H9 (cell line): ENCODE measurements at regions not wholly inside any gene's neighbourhood (a gene's known extent, or its start where the extent isn't known, plus 50 kb on each side); places are given as distances from the start of the nearest gene placed in this dataset.

Experiments used
- DNase-seq: peaks from one replicate; pipeline ENCODE4 v3.0.0-alpha.2; 2017
- H2AFZ ChIP-seq: one replicate; pipeline ENCODE4 v1.6.1; 2013; ENCODE audit warnings: mild to moderate bottlenecking, low read length, control low read depth, moderate library complexity
- H2AK5ac ChIP-seq: 2 replicates; pipeline ENCODE4 v1.6.1; 2013; ENCODE audit warnings: low read length, control low read depth, mixed read lengths; ENCODE audit not compliant: insufficient read length
- H2BK120ac ChIP-seq: one replicate; pipeline ENCODE4 v1.6.1; 2013; ENCODE audit warnings: low read depth, mild to moderate bottlenecking, low read length, control low read depth, inconsistent platforms; ENCODE audit not compliant: poor library complexity, severe bottlenecking
- H2BK12ac ChIP-seq: 2 replicates; pipeline ENCODE4 v1.6.1; 2013; ENCODE audit warnings: low read length, control low read depth, mixed read lengths, low read depth; ENCODE audit not compliant: insufficient read length
- H2BK15ac ChIP-seq: 2 replicates; pipeline ENCODE4 v1.6.1; 2013; ENCODE audit warnings: low read depth, low read length, control low read depth
- H2BK20ac ChIP-seq: one replicate; pipeline ENCODE4 v1.6.1; 2013; ENCODE audit warnings: low read depth, mild to moderate bottlenecking, low read length, control low read depth, inconsistent platforms; ENCODE audit not compliant: poor library complexity, severe bottlenecking
- H2BK5ac ChIP-seq: 2 replicates; pipeline ENCODE4 v1.6.1; 2013; ENCODE audit warnings: low read length, control low read depth, mixed read lengths; ENCODE audit not compliant: insufficient read length
- H3K14ac ChIP-seq: 2 replicates; pipeline ENCODE4 v1.6.1; 2013; ENCODE audit warnings: low read length, control low read depth; ENCODE audit not compliant: insufficient read depth
- H3K18ac ChIP-seq: 2 replicates; pipeline ENCODE4 v1.6.1; 2013; ENCODE audit warnings: low read depth, mild to moderate bottlenecking, mixed read lengths, low read length, control low read depth; ENCODE audit not compliant: insufficient read length
- H3K23ac ChIP-seq: 2 replicates; pipeline ENCODE4 v1.6.1; 2013; ENCODE audit warnings: low read length, control low read depth, mixed read lengths, low read depth; ENCODE audit not compliant: insufficient read length
- H3K23me2 ChIP-seq: 2 replicates; pipeline ENCODE4 v1.6.1; 2013; ENCODE audit warnings: low read depth, mild to moderate bottlenecking, mixed read lengths, low read length, control low read depth; ENCODE audit not compliant: insufficient read length, poor library complexity, severe bottlenecking
- H3K27ac ChIP-seq: 2 replicates; pipeline ENCODE4 v1.5.1; 2013; ENCODE audit warnings: low read length, control low read depth, mixed read lengths, low read depth; ENCODE audit not compliant: insufficient read length
- H3K27me3 ChIP-seq: 2 replicates; pipeline ENCODE4 v1.6.1; 2013; ENCODE audit warnings: low read length, control low read depth, inconsistent platforms; ENCODE audit not compliant: insufficient read depth
- H3K4ac ChIP-seq: 2 replicates; pipeline ENCODE4 v1.6.1; 2013; ENCODE audit warnings: low read depth, mild to moderate bottlenecking, control low read depth, inconsistent platforms, low read length, moderate library complexity
- H3K4me1 ChIP-seq: 2 replicates; pipeline ENCODE4 v1.6.1; 2013; ENCODE audit warnings: low read length, control low read depth, inconsistent platforms; ENCODE audit not compliant: insufficient read depth
- H3K4me2 ChIP-seq: 2 replicates; pipeline ENCODE4 v1.6.1; 2013; ENCODE audit warnings: low read length, control low read depth, mixed read lengths; ENCODE audit not compliant: insufficient read length, insufficient read depth
- H3K56ac ChIP-seq: 2 replicates; pipeline ENCODE4 v1.6.1; 2013; ENCODE audit warnings: low read depth, mild to moderate bottlenecking, mixed read lengths, low read length, control low read depth; ENCODE audit not compliant: insufficient read length
- H3K79me1 ChIP-seq: 2 replicates; pipeline ENCODE4 v1.6.1; 2013; ENCODE audit warnings: low read depth, mild to moderate bottlenecking, moderate library complexity, low read length, control low read depth, inconsistent platforms; ENCODE audit not compliant: insufficient read depth, poor library complexity, severe bottlenecking
- H3K79me2 ChIP-seq: 2 replicates; pipeline ENCODE4 v1.6.1; 2013; ENCODE audit warnings: low read length, control low read depth, inconsistent platforms; ENCODE audit not compliant: insufficient read depth
- H3K9ac ChIP-seq: 2 replicates; pipeline ENCODE4 v1.6.1; 2013; ENCODE audit warnings: low read length, control low read depth, mixed read lengths; ENCODE audit not compliant: insufficient read length; ENCODE audit errors: extremely low read depth
- H3K9me3 ChIP-seq: one replicate; pipeline ENCODE4 v1.6.1; 2013; ENCODE audit warnings: low read depth, low read length, inconsistent platforms; ENCODE audit not compliant: control insufficient read depth
- H3T11ph ChIP-seq: one replicate; pipeline ENCODE4 v1.6.1; 2013; ENCODE audit warnings: mild to moderate bottlenecking, low read length, control low read depth, inconsistent platforms
- H4K20me1 ChIP-seq: one replicate; pipeline ENCODE4 v1.6.1; 2013; ENCODE audit not compliant: control insufficient read depth, insufficient read length, insufficient read depth
- H4K5ac ChIP-seq: 2 replicates; pipeline ENCODE4 v1.6.1; 2013; ENCODE audit warnings: low read depth, mild to moderate bottlenecking, mixed read lengths, low read length, control low read depth; ENCODE audit not compliant: insufficient read length
- H4K8ac ChIP-seq: replicated peaks from 2 replicates; pipeline ENCODE4 v1.6.1; 2013; ENCODE audit warnings: low read length, control low read depth, mixed read lengths, low read depth; ENCODE audit not compliant: insufficient read length
- H4K91ac ChIP-seq: 2 replicates; pipeline ENCODE4 v1.6.1; 2013; ENCODE audit warnings: low read depth, mild to moderate bottlenecking, moderate library complexity, mixed read lengths, low read length, control low read depth; ENCODE audit not compliant: insufficient read length
- H3K27ac Mint-ChIP-seq, 3 experiments: 2 replicates in 2 of 3; 3 replicates in 1 of 3; pipeline ENCODE4 v1.8.0; 2020 to 2021; ENCODE audit warnings: mixed read lengths in 3 of 3, mild to moderate bottlenecking in 1 of 3, moderate library complexity in 1 of 3
- H3K27me3 Mint-ChIP-seq: 2 replicates; pipeline ENCODE4 v1.8.0; 2021; ENCODE audit warnings: low read depth, mild to moderate bottlenecking, moderate library complexity, mixed read lengths
- H3K36me3 Mint-ChIP-seq, 3 experiments: 2 replicates in 2 of 3; 3 replicates in 1 of 3; pipeline ENCODE4 v1.8.0; 2020 to 2021; ENCODE audit warnings: low read depth in 3 of 3, mixed read lengths in 3 of 3; ENCODE audit not compliant: insufficient read depth in 1 of 3
- H3K4me1 Mint-ChIP-seq, 2 experiments: 2 replicates each; pipeline ENCODE4 v1.8.0; 2020; ENCODE audit warnings: mixed read lengths in 2 of 2
- H3K4me3 Mint-ChIP-seq, 2 experiments: 2 replicates in 1 of 2; 3 replicates in 1 of 2; pipeline ENCODE4 v1.8.0; 2020 to 2021; ENCODE audit warnings: mild to moderate bottlenecking in 2 of 2, mixed read lengths in 2 of 2, moderate library complexity in 1 of 2
- H3K9me3 Mint-ChIP-seq, 2 experiments: 2 replicates in 1 of 2; 3 replicates in 1 of 2; pipeline ENCODE4 v1.8.0; 2020; ENCODE audit warnings: mild to moderate bottlenecking in 2 of 2, mixed read lengths in 2 of 2, moderate library complexity in 1 of 2
- CTCF ChIP-seq: fragments of 200-600 bp; sonication (generic); conservative IDR thresholded peaks from 3 replicates; pipeline ENCODE4 v1.8.0; 2021; ENCODE audit warnings: antibody characterized with exemption, mild to moderate bottlenecking
- WGBS: extraction: QIAGEN DNeasy Blood & Tissue Kit; methylation state at CpG from one replicate; pipeline ENCODE4 v1.1.7; 2013; ENCODE audit warnings: missing lambda C conversion rate, low lambda C conversion rate, mixed read lengths; ENCODE audit not compliant: insufficient read length; ENCODE audit errors: extremely low coverage; 5-methylcytosine and 5-hydroxymethylcytosine counted together

- Histone ChIP-seq H3K27ac (no peak overlapping the region), H4K5ac (no peak overlapping the region), H3K23me2 (no peaks in the 10 kb centered on the region), H3T11ph (no peak overlapping the region), H3K4ac (no peak overlapping the region), H3K27me3 (no peaks in the 10 kb centered on the region), H3K23ac (no peak overlapping the region), H4K91ac (no peak overlapping the region), H3K4me1 (no peaks in the 10 kb centered on the region), H2BK12ac (no peak overlapping the region), H3K18ac (no peak overlapping the region), H2BK120ac (no peak overlapping the region), H4K8ac (no peak overlapping the region), H3K79me2 (no peaks in the 10 kb centered on the region), H2AFZ (no peak overlapping the region), H2BK15ac (no peak overlapping the region), H3K56ac (no peak overlapping the region), H3K79me1 (no peaks in the 10 kb centered on the region), H2AK5ac (no peak overlapping the region), H3K9me3 (no peaks in the 10 kb centered on the region), H3K14ac (no peak overlapping the region), H3K4me2 (no peak overlapping the region), H4K20me1 (no peaks in the 10 kb centered on the region), H2BK5ac (no peak overlapping the region), H2BK20ac (no peak overlapping the region), H3K9ac (no peak overlapping the region)
- WGBS, result no CpG with 5 or more reads among the region's 1 CpG
- H3K4me3 Mint-ChIP-seq, result no peak overlapping the region
- H3K36me3 Mint-ChIP-seq, result no peaks in the 10 kb centered on the region
- no peak for DNase-seq
- H3K9me3 Mint-ChIP-seq, result no peaks in the 10 kb centered on the region
- no peak for TF ChIP-seq CTCF
- H3K27me3 Mint-ChIP-seq, result no peaks in the 10 kb centered on the region
- H3K4me1 Mint-ChIP-seq, result no peaks in the 10 kb centered on the region
- no peak overlapping the region for H3K27ac Mint-ChIP-seq
Observed at GRCh38 chr2:162968306-162968705, 129.7 kb upstream of the KCNH7 start.
